ENCODE measurements at regions not wholly inside any gene's neighbourhood (a gene's known extent, or its start where the extent isn't known, plus 50 kb on each side); places are given as distances from the start of the nearest gene placed in this dataset.

GRCh38 chr7:41010418-41010817 lies 692.5 kb downstream of the INHBA start:
- DNase-seq (ENCODE audit: low spot score), result no peak
- in situ Hi-C loops (cut with MboI; ENCODE audit: low pct_unique_long_range_greater_than_20kb, low sequenced_read_pairs, unreplicated experiment), result loop anchor here (25.0 kb wide), 1 partner anchor 677 kb away; no protein-coding TSS in a partner anchor
- no peak for TF ChIP-seq CTCF (IDR thresholded peaks at IDR 0.05; ENCODE audit: extremely low read depth, insufficient read depth, missing control alignments)

- no peak for DNase-seq (ENCODE audit: low spot score)
- no peak for TF ChIP-seq CTCF (IDR thresholded peaks at IDR 0.05; ENCODE audit: extremely low read depth, insufficient read depth, missing control alignments)
- in situ Hi-C loops (cut with MboI; ENCODE audit: low pct_unique_long_range_greater_than_20kb, low sequenced_read_pairs, unreplicated experiment), result loop anchor here (25.0 kb wide), 1 partner anchor 679 kb away; no protein-coding TSS in a partner anchor
These were observed 695.1 kb downstream of the INHBA start for GRCh38 chr7:41007811-41008210.

GRCh38 chr7:41007351-41007751 lies 695.5 kb downstream of the INHBA start:
- DNase-seq (ENCODE audit: low spot score), result no peak
- in situ Hi-C loops (cut with MboI; ENCODE audit: low pct_unique_long_range_greater_than_20kb, low sequenced_read_pairs, unreplicated experiment), result loop anchor here (25.0 kb wide), 1 partner anchor 680 kb away; no protein-coding TSS in a partner anchor
- no peak for TF ChIP-seq CTCF (IDR thresholded peaks at IDR 0.05; ENCODE audit: extremely low read depth, insufficient read depth, missing control alignments)

GRCh38 chr7:41006306-41006995 lies 696.4 kb downstream of the INHBA start:
- in situ Hi-C loops (cut with MboI; ENCODE audit: low pct_unique_long_range_greater_than_20kb, low sequenced_read_pairs, unreplicated experiment), result loop anchor here (25.0 kb wide), 1 partner anchor 681 kb away; no protein-coding TSS in a partner anchor
- DNase-seq (ENCODE audit: low spot score), result no peak
- no peak for TF ChIP-seq CTCF (IDR thresholded peaks at IDR 0.05; ENCODE audit: extremely low read depth, insufficient read depth, missing control alignments)

- TF ChIP-seq CTCF (IDR thresholded peaks at IDR 0.05; ENCODE audit: extremely low read depth, insufficient read depth, missing control alignments), result no peak
- no peak for DNase-seq (ENCODE audit: low spot score)
- in situ Hi-C loops (cut with MboI; ENCODE audit: low pct_unique_long_range_greater_than_20kb, low sequenced_read_pairs, unreplicated experiment), result loop anchor here (25.0 kb wide), 1 partner anchor 682 kb away; no protein-coding TSS in a partner anchor
These were observed 697.5 kb downstream of the INHBA start for GRCh38 chr7:41005374-41005901.

- in situ Hi-C loops (cut with MboI; ENCODE audit: low pct_unique_long_range_greater_than_20kb, low sequenced_read_pairs, unreplicated experiment), result loop anchor here (25.0 kb wide), 1 partner anchor 683 kb away; no protein-coding TSS in a partner anchor
- no peak for DNase-seq (ENCODE audit: low spot score)
- TF ChIP-seq CTCF (IDR thresholded peaks at IDR 0.05; ENCODE audit: extremely low read depth, insufficient read depth, missing control alignments), result no peak
These were observed 698.9 kb downstream of the INHBA start for GRCh38 chr7:41003977-41004376.
